ENCODE measurements at regions not wholly inside any gene's neighbourhood (a gene's known extent, or its start where the extent isn't known, plus 50 kb on each side); places are given as distances from the start of the nearest gene placed in this dataset.
"Not testable (repeated sequence)": the region's sequence is repeated elsewhere in the genome, so short reads cannot be mapped to it uniquely, and the experiment has no call there.

DNA sequence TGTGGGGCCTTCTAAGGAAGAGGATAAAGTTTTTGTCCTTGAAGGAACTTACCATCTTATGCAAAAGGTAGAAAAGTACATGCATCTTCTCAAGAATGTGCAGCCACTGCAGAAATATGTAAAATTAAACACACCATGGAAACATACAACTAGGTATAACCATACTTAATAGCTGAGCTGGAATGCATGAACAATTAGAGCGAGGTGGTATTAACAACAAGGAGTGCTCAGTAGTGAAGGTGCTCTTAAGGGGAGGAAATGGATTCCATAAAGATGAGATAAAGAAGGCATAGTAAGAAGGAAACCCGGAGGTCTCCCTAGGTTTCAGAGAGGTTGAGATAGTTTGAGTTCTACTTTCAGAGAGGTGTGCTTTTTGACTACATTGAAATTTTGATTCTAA lies 415.9 kb downstream of the NDFIP2 start:
- H3K27ac ChIP-seq: no peak overlapping the region
- TF ChIP-seq, protein P1, sequence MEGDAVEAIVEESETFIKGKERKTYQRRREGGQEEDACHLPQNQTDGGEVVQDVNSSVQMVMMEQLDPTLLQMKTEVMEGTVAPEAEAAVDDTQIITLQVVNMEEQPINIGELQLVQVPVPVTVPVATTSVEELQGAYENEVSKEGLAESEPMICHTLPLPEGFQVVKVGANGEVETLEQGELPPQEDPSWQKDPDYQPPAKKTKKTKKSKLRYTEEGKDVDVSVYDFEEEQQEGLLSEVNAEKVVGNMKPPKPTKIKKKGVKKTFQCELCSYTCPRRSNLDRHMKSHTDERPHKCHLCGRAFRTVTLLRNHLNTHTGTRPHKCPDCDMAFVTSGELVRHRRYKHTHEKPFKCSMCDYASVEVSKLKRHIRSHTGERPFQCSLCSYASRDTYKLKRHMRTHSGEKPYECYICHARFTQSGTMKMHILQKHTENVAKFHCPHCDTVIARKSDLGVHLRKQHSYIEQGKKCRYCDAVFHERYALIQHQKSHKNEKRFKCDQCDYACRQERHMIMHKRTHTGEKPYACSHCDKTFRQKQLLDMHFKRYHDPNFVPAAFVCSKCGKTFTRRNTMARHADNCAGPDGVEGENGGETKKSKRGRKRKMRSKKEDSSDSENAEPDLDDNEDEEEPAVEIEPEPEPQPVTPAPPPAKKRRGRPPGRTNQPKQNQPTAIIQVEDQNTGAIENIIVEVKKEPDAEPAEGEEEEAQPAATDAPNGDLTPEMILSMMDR (conservative IDR thresholded peaks at IDR 0.05): no peak

DNA sequence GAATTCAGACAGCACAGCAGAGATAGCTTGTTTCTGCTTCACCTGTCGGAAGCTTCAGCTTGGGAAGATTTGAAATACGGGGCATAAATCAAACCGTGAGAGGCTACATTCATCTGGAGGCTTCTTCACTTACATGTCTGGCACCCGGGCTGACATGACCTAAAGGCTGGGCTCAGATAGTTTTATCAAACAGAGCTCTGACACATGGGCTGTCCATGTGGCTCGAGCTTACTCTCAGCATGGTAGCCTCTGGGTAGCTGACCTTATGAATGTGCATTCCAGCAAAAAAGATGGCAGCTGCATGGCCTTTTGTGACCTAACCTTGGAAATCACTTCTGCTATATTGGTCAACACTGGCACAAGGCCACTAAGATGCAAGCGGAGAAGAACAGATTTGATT lies 414.5 kb downstream of the NDFIP2 start:
- TF ChIP-seq, protein P1 (conservative IDR thresholded peaks at IDR 0.05): no peak
- H3K27ac ChIP-seq: no peak overlapping the region

DNA sequence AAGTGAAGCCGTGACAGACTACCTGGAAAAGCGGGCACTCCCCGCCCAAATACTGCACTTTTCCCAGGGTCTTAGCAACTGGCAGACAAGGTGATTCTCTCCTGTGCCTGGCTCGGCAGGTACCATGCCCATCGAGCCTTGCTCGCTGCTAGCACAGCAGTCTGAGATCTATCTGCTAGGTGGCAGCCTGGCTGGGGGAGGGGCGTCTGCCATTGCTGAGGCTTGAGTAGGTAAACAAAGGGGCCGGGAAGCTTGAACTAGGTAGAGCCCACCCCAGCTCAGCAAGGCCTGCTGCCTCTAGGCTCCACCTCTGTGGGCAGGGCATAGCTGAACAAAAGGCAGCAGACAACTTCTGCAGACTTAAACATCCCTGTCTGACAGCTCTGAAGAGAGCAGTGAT lies 406.3 kb downstream of the NDFIP2 start:
- H3K27ac ChIP-seq: not testable (repeated sequence)

DNA sequence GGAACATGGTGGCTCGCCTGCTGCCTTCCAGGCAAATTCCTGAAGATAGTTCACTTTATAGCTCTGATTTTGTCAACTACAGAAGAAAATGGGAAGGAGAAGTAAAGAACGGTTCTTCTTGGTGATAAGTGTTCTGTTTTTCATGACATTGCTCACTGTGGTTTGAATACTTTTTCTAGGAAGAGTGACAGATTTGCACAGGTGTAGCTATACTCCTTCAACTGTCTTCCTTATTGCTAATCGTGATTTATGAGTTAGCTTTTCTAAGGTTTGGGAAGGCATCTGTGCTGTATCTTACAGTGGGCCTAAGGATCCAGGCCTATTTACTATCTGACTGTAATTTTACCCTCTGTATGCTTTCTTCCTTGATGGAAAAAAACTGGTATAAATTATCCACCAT lies 405.6 kb downstream of the NDFIP2 start:
- no peak overlapping the region for H3K27ac ChIP-seq
- TF ChIP-seq, protein P1 (conservative IDR thresholded peaks at IDR 0.05): no peak

DNA sequence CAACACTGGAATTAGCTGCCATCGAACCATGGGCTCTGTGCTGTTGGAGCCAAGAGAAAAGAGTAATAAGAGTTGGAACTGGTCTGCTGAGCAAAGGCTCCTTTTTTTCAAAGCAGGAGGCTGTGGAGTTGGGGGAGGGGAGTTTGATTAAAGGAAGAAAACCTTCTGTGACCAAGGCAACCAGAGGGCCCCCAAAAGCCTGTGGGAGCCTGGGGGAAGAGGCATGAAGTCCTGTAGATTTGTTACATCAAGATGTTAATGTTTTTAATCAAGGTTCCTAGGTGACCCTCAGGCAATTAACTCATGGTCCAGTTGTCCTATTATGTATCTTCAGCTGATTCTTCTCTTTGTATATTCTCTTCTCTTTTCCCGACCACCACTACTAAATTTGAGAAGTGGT lies 403.9 kb downstream of the NDFIP2 start:
- H3K27ac ChIP-seq: no peak overlapping the region

DNA sequence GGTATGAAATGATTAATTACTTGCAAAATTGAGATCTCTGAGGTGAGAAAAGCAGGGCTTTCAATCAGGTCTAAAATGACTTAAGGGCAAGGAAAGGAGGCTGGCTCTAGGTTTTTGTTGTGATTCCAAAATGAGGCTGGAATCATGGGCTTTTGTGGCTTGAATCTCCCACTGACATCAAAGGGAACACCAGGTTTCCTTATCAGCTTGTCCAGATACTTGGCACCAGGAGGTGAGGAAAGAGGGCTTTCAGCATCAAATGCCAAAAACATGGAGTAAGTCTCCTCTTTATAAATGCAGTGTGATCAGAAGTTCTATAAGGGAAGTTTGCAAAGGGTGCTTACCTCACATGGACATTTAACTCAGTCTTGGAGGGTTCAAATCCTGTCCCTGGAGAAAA lies 402.3 kb downstream of the NDFIP2 start:
- TF ChIP-seq, protein P1 (conservative IDR thresholded peaks at IDR 0.05): no peak
- no peak overlapping the region for H3K27ac ChIP-seq

More for the DNA sequence above, 403.9 kb downstream of the NDFIP2 start:
- TF ChIP-seq, protein P1 (conservative IDR thresholded peaks at IDR 0.05): no peak

DNA sequence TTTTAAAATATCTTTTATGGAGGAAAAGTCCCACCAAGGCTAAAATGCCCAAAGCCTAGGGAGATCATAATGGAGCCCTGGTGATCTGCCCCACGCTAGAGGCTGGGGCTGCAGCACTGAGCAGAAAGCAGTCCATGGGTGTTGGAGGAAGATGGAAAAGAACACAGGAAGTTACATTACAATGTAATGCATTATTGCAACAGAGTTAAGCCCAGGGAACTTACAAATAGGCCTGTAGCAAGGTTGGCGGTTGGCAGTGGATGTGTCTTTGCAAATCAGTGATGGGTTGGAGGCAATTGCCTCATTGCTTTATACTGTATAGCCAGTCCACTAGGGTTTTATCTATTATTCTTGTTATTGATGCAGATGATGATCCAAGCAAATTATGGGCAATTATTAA lies 399.9 kb downstream of the NDFIP2 start:
- TF ChIP-seq, protein P1 (conservative IDR thresholded peaks at IDR 0.05): no peak
- no peak overlapping the region for H3K27ac ChIP-seq

DNA sequence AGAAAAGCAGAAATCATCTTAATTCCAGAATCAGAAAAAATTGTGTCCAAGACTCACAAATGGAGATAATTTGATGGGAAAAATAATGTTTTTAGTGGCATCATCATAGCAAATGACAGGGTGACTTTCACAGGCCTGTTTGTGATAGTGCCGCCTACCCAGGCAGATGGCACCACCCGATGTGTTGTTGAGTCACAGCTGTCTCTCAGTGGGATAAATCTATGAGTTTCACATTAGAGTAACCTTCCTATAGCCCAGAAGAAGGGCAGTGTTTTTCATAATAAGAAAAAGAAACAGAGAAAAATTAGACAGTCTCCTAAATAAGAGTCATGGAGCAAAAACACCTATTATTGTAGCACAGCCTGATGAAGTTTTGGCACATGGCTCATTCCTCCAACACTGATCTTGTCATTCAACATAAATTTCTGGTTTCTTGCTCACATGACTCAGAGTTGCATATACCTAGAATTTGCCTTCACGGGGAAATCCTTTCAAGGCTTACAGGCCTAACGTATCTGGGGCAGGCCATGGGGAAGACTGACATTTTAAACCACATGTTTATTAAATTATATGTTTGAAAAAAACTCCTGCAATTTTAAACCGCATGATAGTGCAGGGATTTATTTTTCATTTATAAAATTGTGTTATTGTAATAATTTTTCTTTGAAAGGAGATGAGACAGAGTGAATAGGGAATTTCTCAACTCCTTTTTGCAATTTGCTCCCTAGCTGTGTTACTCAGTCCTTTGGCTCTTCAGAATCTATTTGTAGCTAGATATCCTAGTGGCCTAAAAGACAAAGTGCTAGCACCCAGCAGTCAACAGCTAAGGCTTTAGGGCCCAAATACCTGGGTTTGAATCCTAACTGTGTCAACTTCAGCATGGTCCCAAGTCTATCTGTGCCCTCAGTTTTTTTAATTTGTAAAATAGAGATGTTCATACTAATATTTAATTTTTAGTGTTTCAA lies 393.7 kb downstream of the NDFIP2 start:
- H3K27ac ChIP-seq: no peak overlapping the region
- TF ChIP-seq, protein P1 (conservative IDR thresholded peaks at IDR 0.05): no peak
